HG02973 (cell line): ENCODE measurements at regions not wholly inside any gene's neighbourhood (a gene's known extent, or its start where the extent isn't known, plus 50 kb on each side); places are given as distances from the start of the nearest gene placed in this dataset.

ENCODE experiments used
- ATAC-seq: cut with Tn5 transposase; IDR thresholded peaks from one replicate; pipeline ENCODE4 v1.9.1; 2021; ENCODE audit warnings: moderate library complexity; ENCODE audit not compliant: unreplicated experiment

DNA sequence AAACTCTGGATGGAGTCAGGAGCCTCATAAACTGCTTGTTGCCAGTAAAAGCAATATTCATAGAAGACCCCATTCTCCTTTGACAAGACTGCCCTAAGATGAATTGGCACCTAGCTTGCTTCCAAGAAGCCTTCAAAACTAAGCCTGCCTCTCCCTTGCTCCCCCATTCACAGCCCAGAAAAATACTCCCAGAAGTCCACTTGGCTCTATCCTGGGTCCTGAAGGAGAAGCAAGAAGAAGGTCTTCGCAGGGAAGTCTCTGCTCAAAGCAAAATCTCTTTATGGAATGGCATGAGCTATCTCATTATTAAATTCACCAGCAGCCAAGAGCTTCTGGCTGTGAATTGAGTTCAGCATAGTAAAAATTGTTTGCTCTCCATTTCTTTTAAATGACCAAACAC lies 230.2 kb upstream of the ARRDC4 start:
- no peak for ATAC-seq

DNA sequence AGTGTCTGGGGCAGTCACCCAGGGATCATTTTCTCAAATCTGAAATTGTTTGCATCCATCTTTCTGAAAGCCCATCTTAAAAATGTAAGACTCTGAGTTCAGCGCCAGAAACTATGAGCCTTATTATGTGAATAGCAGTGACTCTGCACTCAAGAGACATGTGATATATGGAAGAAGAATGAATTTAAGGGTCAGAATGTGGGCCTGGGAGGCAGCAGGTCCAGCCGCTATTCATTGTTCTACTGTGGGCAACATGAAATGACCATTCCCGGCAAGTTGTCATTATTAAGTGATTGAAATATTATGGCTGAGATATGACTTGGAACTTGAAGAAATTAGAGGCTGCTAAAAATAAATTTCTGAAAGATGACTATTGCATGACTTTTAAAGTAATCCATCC lies 228.6 kb upstream of the ARRDC4 start:
- no peak for ATAC-seq

- no peak for ATAC-seq
Observed at GRCh38 chr15:97733373-97733772, 227.1 kb upstream of the ARRDC4 start.

DNA sequence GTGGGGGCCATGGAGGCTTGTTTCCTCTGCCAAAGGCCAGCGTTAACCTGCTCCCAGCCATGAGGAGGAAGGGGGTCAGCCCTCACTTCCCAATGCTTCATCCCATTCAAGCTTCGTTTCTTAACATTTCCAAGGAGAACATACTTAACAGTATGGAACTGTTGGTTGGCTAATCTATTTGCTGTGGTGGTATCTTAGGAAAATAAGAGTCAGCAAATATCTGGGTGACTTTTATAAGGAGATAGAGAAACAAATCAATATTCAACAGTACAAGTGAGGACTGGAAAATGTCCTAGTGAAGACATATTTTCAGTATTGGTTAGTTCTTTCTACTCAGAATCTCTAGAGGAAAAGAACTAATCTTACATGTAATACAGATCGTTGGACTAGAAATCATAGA lies 223.8 kb upstream of the ARRDC4 start:
- ATAC-seq: no peak

DNA sequence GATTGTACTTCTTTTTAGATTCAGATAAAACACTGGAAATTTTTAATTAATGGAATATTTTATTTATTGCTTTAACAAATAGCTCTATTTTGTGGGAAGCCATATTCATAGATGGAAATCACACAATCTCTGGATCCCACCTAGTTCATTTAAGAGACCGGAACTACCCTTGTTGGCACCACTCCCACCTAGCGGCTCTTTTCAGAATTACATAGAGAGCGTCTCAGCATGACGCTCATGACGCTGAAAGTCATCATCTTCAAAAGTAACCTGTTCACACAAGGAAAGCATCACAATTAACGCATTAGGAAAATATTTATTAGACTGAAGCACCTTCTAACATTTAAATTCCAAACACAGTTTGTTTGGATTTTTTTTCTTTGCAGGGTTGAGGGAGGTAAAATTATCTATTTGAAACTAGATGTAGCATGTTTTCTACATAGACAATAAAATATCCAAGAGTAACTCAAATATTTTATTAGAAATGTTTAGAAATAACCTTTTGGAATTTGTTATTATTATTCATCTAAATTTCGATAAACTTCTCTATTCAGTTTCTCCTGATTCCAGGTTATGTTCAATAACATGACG lies 214.9 kb upstream of the ARRDC4 start:
- ATAC-seq: peak; percentile 71

GRCh38 chr15:97747342-97747741 lies 213.2 kb upstream of the ARRDC4 start:
- no peak for ATAC-seq

DNA sequence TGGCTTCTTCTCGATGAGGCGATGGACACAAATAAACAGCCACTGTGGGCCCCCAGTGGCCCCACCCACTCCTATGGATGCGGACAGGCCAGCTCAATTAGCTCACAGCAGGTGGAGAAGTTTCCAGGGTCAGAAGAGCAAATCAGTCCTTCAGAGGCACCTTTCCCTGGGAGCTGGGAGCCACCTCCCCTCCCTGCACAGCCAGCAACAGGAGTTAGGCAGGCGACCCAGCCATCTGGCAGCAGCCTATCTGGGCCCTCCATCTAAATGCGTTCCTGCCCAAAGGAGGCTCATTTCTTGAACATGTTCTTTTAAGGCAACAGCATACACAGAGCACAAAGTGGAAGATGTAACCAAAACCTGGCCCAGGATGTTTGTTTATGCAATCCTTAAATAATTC lies 211.9 kb upstream of the ARRDC4 start:
- ATAC-seq: no peak

DNA sequence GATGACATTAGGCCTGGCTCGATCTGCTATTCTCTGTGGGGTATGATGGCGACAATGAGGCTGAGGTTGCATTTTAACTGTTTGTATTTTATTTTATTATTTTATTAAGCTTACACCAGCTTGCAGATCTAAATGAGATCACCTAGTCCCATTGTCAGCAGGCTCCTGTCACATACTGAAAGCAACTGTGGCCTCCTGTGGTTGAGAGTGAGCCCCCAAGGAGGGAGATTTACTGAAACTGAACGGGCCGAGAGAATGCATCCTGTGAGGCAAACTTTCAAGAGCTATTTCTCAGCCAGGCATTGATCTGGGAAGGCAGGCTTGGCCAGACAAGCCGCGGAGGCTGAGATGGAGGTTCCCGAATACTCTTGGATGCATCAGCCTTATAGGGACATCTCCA lies 210.4 kb upstream of the ARRDC4 start:
- no peak for ATAC-seq

GRCh38 chr15:97755726-97756125 lies 204.8 kb upstream of the ARRDC4 start:
- no peak for ATAC-seq

DNA sequence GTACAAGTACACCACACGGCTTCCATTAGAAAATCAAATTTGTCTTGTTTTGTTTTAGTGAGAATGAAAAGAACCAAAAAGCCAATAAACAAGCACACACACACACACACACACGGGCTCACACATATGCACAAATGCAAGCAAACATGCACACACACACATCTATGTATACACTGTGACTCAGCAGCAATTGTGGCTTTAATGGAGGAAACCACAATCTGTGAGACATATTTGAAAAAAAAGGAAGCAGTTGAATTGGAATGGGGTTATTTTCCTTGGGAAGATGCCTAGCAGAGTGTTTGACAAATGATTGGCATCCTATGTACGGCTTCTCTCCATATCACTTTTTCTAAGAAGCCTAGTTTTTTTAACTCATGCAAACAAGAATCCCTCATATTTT lies 201.1 kb upstream of the ARRDC4 start:
- ATAC-seq: no peak

GRCh38 chr15:97761110-97761509 lies 199.4 kb upstream of the ARRDC4 start:
- ATAC-seq: no peak

DNA sequence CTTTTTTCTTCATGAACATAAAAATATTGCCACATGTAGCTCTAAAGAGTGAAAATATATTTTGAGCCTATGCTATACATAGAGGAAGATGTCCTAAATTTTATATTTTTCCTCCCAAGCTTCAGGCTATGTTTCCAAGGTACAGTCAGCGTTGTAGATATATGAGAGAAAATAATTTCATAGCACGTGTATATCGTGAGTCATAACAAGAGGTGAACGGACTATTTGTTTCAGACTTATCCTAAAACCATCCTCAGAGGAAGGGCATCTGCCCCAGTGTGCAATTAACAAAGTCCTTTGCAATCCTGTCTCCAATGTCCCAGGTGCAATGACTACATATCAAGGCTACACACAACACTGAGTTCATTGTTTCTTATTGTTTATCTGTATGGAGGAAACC lies 177.3 kb upstream of the ARRDC4 start:
- ATAC-seq: no peak

DNA sequence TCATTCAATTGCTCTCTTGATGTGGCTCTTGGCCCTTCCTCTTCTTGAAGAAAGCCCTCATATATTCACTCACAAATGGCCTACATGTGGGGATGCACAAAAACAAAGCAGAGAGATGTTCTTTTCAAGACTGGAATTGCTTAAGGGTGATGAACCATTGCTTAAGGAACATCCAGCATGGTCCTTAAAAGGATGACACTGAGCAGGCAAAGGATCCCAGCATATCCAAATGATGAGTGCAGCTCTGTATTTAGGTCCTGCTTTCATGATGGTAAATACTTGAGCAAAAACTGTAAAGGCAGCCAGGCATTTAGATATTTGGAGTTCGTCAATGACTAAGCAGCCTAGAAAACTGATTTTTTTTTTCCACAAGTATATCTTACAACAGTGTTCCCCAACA lies 173.8 kb upstream of the ARRDC4 start:
- ATAC-seq: no peak

GRCh38 chr15:97790180-97790579 lies 170.3 kb upstream of the ARRDC4 start:
- no peak for ATAC-seq

DNA sequence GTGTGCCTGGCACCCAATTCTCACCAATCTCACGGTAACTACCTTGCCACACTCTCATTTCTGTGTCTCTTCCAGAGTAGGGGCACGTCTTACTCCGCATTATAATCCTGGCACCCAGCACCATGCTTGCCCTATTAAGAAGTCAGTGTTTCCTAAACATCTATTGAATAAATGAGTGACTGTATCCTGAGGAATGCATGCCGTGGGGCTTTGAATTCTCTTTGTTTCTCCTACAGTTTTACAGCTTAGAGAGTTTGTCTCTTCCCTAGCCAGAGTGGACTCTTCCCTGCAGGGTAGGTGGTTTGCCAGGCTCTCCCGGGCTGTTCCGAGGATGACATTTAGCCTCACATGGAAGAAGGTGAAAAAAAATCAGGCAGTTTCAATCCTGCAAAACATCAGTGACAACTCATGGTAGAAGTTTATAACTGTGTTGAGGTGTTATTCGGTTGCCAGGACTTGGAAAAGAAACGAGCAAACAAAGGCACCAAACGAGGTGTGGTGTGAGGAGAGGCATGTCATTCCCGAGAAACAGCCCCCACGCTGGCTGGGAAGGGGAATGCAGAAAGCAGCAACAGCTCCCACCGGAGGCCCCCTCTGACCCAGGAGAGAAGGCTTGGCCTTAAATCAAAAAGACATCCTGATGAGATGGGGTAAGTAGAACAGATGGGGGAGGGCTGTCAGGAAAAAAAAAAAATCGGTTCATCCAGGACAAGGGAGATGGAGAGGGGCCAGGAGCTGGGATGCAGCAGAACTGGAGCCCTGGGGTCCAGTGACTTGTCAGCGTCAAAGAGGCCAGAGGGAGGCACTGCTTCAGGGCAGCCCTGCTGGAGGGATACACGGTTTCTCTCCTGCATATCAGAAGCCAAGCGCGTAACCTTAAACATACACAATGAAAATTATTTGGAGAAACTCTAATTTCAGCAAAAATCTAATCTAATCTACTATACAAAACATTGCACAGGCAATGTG lies 168.4 kb upstream of the ARRDC4 start:
- no peak for ATAC-seq

DNA sequence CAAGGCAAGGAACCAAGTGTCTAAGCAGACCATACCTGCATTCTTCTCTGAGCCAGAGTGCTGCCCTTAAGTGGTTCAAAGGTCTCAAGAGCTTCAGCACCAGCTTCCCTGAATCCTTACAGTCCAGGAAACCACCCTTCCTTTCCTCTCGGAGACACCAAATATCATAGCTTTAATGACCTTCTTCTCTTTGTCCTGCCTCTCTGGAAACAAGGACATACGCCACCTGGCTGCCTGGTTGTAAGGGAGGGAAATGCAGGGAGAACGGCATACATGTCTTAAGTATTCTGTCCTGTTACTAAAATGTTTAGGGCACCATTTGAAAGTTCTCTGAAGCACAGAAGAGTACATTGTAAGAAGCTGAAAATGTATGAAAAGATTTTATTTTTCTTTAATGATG lies 155.6 kb upstream of the ARRDC4 start:
- ATAC-seq: no peak

- ATAC-seq: no peak
Observed at GRCh38 chr15:97806766-97807165, 153.7 kb upstream of the ARRDC4 start.

- no peak for ATAC-seq
Observed at GRCh38 chr15:97815835-97816234, 144.7 kb upstream of the ARRDC4 start.

DNA sequence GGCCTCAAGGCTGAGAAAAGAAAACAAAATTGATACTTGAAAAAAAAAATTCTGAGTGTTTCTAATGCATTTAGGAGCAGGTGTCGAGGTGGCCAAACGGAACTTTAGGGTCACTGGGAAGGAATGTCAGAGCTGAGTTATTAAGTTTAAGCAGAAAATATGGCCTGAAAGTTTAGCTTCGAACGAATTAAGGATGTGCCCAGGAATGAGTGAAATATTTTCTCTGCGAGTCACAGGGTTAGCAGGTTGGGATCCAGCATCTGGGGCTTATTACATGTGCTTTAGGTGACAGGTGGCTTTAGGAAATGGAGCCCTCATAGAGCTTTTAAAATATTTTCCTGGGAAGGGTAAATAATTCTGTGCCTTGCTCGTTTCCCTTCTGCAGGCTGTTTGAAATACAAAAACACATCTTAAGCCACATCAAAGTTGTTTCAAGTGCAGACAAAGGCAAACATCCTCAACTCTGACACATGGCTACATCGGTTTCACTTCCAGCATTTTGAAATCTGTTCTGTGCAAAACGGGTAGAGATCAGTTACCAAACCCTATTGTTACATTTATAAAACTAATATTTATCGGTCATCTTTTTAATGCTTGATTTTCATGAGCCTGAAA lies 143.1 kb upstream of the ARRDC4 start:
- no peak for ATAC-seq

- ATAC-seq: no peak
Observed at GRCh38 chr15:97836003-97836402, 124.5 kb upstream of the ARRDC4 start.

- no peak for ATAC-seq
Observed at GRCh38 chr15:97837896-97838295, 122.6 kb upstream of the ARRDC4 start.

GRCh38 chr15:97838606-97839210 lies 121.8 kb upstream of the ARRDC4 start:
- no peak for ATAC-seq
